ENCODE measurements at regions not wholly inside any gene's neighbourhood (a gene's known extent, or its start where the extent isn't known, plus 50 kb on each side); places are given as distances from the start of the nearest gene placed in this dataset.

DNA sequence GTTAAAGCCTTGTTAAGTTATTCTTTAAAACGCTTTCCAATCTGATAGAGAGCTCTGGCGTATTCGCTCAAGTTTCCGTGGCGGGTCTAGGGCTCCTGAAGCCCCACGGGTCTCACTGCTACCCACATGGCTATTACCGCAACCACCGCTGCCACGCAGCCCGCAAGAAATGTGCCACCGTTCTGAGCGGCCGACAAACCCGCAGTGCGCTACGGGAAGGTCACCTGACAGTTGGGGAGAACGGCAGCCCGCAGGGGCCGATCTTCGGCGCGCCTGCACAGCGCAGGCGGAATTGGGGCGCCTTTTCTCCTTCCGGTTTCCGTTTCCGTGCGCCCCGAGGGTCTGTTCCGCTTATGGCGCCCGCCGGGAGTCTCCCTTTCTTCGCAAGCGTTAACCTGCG lies 76.6 kb upstream of the SNRPN start:
- Histone ChIP-seq H3K36me3 (ENCODE audit: control insufficient read depth, insufficient read depth, low read length) (no peaks in the 10 kb centered on the region), H3K9me3 (ENCODE audit: control insufficient read depth, insufficient read depth, low read length) (peaks cover 34% of the 10 kb centered on the region), H3K9ac (ENCODE audit: low read depth, low read length) (no peak overlapping the region), H3K27ac (ENCODE audit: low read depth, low read length) (no peak overlapping the region), H3K27me3 (ENCODE audit: control insufficient read depth, insufficient read depth, low read length) (no peaks in the 10 kb centered on the region), H3K4me1 (ENCODE audit: control insufficient read depth, insufficient read depth, low read length) (peaks cover 11% of the 10 kb centered on the region; the same call in 1 of the 2 replicates), H3K4me3 (ENCODE audit: low read depth, low read length) (no peak overlapping the region)

DNA sequence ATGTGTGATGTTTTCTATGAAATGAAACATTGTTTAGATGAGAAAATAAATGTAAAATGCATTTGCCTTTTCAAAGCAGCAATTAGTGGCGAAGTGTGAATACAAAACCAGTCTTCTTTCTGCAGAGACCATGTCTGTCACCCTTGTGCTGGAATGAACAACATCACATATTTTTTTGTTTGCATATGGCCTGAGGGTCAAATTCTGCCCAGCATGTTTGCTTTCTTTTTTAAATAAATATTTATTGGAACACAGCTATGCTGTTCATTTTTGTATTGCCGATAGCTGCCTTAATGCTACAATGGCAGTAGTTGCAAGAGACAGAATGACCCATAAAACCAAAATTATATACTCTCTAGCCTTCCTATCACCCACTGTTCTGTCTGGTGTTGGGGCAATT lies 75.3 kb upstream of the SNRPN start:
- Histone ChIP-seq H3K9ac (ENCODE audit: low read depth, low read length) (no peak overlapping the region), H3K9me3 (ENCODE audit: control insufficient read depth, insufficient read depth, low read length) (peaks cover 35% of the 10 kb centered on the region), H3K4me3 (ENCODE audit: low read depth, low read length) (no peak overlapping the region), H3K27ac (ENCODE audit: low read depth, low read length) (no peak overlapping the region), H3K27me3 (ENCODE audit: control insufficient read depth, insufficient read depth, low read length) (no peaks in the 10 kb centered on the region), H3K4me1 (ENCODE audit: control insufficient read depth, insufficient read depth, low read length) (peaks cover 11% of the 10 kb centered on the region; the same call in 1 of the 2 replicates), H3K36me3 (ENCODE audit: control insufficient read depth, insufficient read depth, low read length) (no peaks in the 10 kb centered on the region)

DNA sequence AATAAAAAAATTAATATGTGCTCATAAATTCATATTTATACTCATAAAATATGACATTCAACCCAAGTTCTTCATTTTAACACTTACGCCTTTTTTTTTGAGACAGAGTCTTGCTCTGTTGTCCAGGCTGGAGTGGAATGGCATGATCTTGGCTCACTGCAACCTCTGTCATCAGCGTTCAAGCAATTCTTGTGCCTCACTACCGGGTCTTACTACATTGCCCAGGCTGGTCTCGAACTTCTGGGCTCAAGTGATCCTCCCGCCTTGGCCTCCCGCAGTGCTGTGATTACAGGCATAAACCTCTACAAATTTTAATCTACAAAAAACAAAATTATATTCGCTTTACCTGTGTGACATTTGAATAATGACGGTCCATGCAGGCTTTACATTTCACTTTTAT lies 74.1 kb upstream of the SNRPN start:
- Histone ChIP-seq H3K4me3 (ENCODE audit: low read depth, low read length) (no peak overlapping the region), H3K9me3 (ENCODE audit: control insufficient read depth, insufficient read depth, low read length) (peaks cover 24% of the 10 kb centered on the region), H3K36me3 (ENCODE audit: control insufficient read depth, insufficient read depth, low read length) (no peaks in the 10 kb centered on the region), H3K4me1 (ENCODE audit: control insufficient read depth, insufficient read depth, low read length) (peaks cover 16% of the 10 kb centered on the region), H3K27ac (ENCODE audit: low read depth, low read length) (no peak overlapping the region), H3K9ac (ENCODE audit: low read depth, low read length) (no peak overlapping the region), H3K27me3 (ENCODE audit: control insufficient read depth, insufficient read depth, low read length) (no peaks in the 10 kb centered on the region)

DNA sequence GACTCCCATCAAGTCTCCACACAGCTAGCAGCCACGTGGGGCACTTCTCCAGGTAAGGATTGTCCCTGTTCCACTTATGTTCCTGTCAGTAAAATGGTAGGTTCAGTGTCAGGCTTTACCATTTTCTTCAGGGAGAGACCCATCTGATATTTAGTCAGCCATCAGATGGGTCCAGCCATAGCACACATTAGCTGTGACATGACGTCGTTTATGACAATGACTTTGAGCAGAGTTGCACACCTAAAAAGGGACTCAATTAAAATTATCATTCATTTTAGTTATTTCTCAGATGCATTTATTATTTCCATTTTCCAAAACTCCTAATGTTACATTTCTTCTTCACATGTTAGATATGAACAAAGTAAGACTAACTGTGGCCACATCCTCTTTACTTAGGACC lies 68.2 kb upstream of the SNRPN start:
- Histone ChIP-seq H3K4me3 (ENCODE audit: low read depth, low read length) (no peak overlapping the region), H3K27ac (ENCODE audit: low read depth, low read length) (no peak overlapping the region), H3K9me3 (ENCODE audit: control insufficient read depth, insufficient read depth, low read length) (peaks cover 36% of the 10 kb centered on the region)

DNA sequence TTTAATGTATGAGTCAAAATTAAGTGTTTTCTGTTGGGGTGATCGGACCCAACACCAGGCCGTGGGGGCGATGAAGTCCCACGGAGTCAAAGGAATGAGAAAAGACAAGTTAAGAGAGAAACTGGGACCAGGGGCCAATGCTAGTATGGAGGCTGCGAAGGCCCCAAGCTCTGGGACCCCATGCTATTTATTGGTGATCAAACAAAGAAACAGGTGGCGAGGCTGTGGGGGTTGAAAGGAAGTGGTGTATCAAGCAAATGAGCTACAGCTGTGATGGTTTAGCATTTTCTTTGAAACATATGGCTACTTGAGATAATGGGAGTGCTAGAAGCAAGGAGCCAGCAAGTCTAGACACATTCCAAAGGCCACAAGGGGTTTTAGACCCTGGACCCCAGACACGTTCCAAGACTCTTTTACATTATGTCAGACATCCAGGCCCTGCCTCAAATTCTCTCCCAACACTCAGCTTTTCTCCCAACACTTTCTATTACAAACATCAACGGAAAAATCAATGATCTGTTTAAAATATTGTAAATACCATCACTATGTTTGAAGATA lies 56.0 kb upstream of the SNRPN start:
- Histone ChIP-seq H3K36me3 (ENCODE audit: control insufficient read depth, insufficient read depth, low read length) (no peaks in the 10 kb centered on the region), H3K4me1 (ENCODE audit: control insufficient read depth, insufficient read depth, low read length) (peaks cover 13% of the 10 kb centered on the region), H3K27ac (ENCODE audit: low read depth, low read length) (peak overlapping the region; percentile 93), H3K9me3 (ENCODE audit: control insufficient read depth, insufficient read depth, low read length) (peaks cover 29% of the 10 kb centered on the region), H3K27me3 (ENCODE audit: control insufficient read depth, insufficient read depth, low read length) (no peaks in the 10 kb centered on the region), H3K4me3 (ENCODE audit: low read depth, low read length) (no peak overlapping the region), H3K9ac (ENCODE audit: low read depth, low read length) (no peak overlapping the region)

More for the DNA sequence above, 68.2 kb upstream of the SNRPN start:
- peaks cover 5% of the 10 kb centered on the region; the same call in 1 of the 2 replicates for H3K4me1 ChIP-seq (ENCODE audit: control insufficient read depth, insufficient read depth, low read length)
- H3K9ac ChIP-seq (ENCODE audit: low read depth, low read length): no peak overlapping the region
- no peaks in the 10 kb centered on the region for H3K27me3 ChIP-seq (ENCODE audit: control insufficient read depth, insufficient read depth, low read length)
- H3K36me3 ChIP-seq (ENCODE audit: control insufficient read depth, insufficient read depth, low read length): no peaks in the 10 kb centered on the region

DNA sequence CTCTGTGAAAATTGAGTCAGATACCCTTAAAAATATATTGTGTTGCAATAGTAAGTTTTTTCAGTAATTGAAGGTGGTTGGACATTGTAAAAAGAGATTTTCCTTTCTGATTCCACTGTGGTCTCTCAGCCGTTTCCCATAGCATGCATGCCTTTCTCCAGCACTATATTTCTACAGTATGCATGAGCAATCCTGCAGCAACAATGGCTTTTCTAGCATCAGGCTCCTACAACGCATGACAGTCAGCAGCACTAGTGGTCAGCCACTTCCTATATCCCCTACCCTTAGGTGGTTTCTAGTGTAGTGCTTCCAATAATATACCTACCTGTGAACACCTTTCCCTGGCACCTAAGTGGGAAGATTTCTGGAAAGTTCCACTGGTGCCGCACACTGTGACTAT lies 55.4 kb upstream of the SNRPN start:
- Histone ChIP-seq H3K4me1 (ENCODE audit: control insufficient read depth, insufficient read depth, low read length) (peaks cover 13% of the 10 kb centered on the region), H3K9ac (ENCODE audit: low read depth, low read length) (no peak overlapping the region; the same call in 1 of the 2 replicates), H3K27ac (ENCODE audit: low read depth, low read length) (peak overlapping the region; percentile 93)

DNA sequence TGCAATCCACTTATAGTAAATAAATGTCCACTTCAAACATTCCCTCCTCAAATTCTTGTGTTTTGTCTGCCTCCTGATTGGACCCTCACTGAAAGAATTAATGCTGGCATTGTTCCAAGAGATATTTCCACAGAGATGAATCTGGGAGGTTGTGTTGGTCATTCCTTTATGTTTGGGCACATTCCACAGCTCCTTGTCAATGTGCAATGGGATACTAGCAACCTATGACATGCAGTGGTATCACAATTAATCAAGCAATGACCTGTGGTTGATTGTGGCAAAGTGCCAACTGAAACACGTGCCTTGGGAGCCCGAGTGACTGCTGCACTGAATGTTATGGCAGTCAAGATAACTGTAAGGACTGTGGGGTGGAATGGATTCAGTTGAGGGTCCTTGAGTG lies 55.0 kb upstream of the SNRPN start:
- peak overlapping the region; percentile 93 for H3K27ac ChIP-seq (ENCODE audit: low read depth, low read length)
- peaks cover 13% of the 10 kb centered on the region for H3K4me1 ChIP-seq (ENCODE audit: control insufficient read depth, insufficient read depth, low read length)
- H3K9me3 ChIP-seq (ENCODE audit: control insufficient read depth, insufficient read depth, low read length): peaks cover 29% of the 10 kb centered on the region
- no peaks in the 10 kb centered on the region for H3K36me3 ChIP-seq (ENCODE audit: control insufficient read depth, insufficient read depth, low read length)
- H3K9ac ChIP-seq (ENCODE audit: low read depth, low read length): no peak overlapping the region
- no peaks in the 10 kb centered on the region for H3K27me3 ChIP-seq (ENCODE audit: control insufficient read depth, insufficient read depth, low read length)
- H3K4me3 ChIP-seq (ENCODE audit: low read depth, low read length): no peak overlapping the region

More for the DNA sequence above, 55.4 kb upstream of the SNRPN start:
- no peaks in the 10 kb centered on the region for H3K27me3 ChIP-seq (ENCODE audit: control insufficient read depth, insufficient read depth, low read length)
- H3K4me3 ChIP-seq (ENCODE audit: low read depth, low read length): no peak overlapping the region
- no peaks in the 10 kb centered on the region for H3K36me3 ChIP-seq (ENCODE audit: control insufficient read depth, insufficient read depth, low read length)
- peaks cover 29% of the 10 kb centered on the region for H3K9me3 ChIP-seq (ENCODE audit: control insufficient read depth, insufficient read depth, low read length)

DNA sequence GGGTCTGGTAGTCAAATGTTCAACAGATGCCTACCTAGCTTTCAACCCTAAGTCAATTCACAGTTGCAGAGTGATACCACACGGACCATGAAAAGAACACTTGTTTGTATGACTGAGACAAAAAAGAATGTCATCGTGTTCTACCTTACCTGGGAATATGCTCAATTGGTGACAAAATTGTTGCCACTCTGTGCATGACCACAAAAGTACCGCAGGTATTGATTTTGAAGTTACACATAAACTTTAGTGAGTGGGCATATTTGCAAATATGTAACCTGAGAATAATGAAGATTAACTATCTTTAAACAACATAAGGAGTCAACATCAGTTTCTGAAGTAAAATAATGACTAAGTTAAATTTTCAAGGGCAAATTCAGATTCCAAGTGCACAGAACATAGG lies 53.4 kb upstream of the SNRPN start:
- Histone ChIP-seq H3K9ac (ENCODE audit: low read depth, low read length) (no peak overlapping the region), H3K9me3 (ENCODE audit: control insufficient read depth, insufficient read depth, low read length) (peaks cover 31% of the 10 kb centered on the region; the same call in 1 of the 2 replicates), H3K4me3 (ENCODE audit: low read depth, low read length) (no peak overlapping the region), H3K36me3 (ENCODE audit: control insufficient read depth, insufficient read depth, low read length) (no peaks in the 10 kb centered on the region), H3K27ac (ENCODE audit: low read depth, low read length) (no peak overlapping the region), H3K27me3 (ENCODE audit: control insufficient read depth, insufficient read depth, low read length) (no peaks in the 10 kb centered on the region), H3K4me1 (ENCODE audit: control insufficient read depth, insufficient read depth, low read length) (peaks cover 13% of the 10 kb centered on the region)

Measured in HUES48 (cell line).